ENCODE measurements at regions not wholly inside any gene's neighbourhood (a gene's known extent, or its start where the extent isn't known, plus 50 kb on each side); places are given as distances from the start of the nearest gene placed in this dataset.

GRCh38 chr11:103587901-103588788 lies 448.3 kb upstream of the DDI1 start:
- peaks cover 22% of the 10 kb centered on the region for H3K4me1 Mint-ChIP-seq
- TF ChIP-seq, protein P1, sequence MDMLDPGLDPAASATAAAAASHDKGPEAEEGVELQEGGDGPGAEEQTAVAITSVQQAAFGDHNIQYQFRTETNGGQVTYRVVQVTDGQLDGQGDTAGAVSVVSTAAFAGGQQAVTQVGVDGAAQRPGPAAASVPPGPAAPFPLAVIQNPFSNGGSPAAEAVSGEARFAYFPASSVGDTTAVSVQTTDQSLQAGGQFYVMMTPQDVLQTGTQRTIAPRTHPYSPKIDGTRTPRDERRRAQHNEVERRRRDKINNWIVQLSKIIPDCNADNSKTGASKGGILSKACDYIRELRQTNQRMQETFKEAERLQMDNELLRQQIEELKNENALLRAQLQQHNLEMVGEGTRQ (CRISPR knock-in tag; IDR thresholded peaks at IDR 0.05): no peak
- no peak for TF ChIP-seq MXD4 (CRISPR knock-in tag; IDR thresholded peaks at IDR 0.05; ENCODE audit: borderline replicate concordance)
- TF ChIP-seq CBFB (CRISPR knock-in tag; IDR thresholded peaks at IDR 0.05; ENCODE audit: low read depth): no peak
- TF ChIP-seq ZNF232 (CRISPR knock-in tag; IDR thresholded peaks at IDR 0.05): no peak
- TF ChIP-seq E2F5 (CRISPR knock-in tag; IDR thresholded peaks at IDR 0.05): no peak
- TF ChIP-seq PREB (CRISPR knock-in tag; IDR thresholded peaks at IDR 0.05; ENCODE audit: borderline replicate concordance): no peak
- TF ChIP-seq NFYB (CRISPR knock-in tag; conservative IDR thresholded peaks at IDR 0.05; ENCODE audit: low read depth): no peak
- TF ChIP-seq, protein P2, sequence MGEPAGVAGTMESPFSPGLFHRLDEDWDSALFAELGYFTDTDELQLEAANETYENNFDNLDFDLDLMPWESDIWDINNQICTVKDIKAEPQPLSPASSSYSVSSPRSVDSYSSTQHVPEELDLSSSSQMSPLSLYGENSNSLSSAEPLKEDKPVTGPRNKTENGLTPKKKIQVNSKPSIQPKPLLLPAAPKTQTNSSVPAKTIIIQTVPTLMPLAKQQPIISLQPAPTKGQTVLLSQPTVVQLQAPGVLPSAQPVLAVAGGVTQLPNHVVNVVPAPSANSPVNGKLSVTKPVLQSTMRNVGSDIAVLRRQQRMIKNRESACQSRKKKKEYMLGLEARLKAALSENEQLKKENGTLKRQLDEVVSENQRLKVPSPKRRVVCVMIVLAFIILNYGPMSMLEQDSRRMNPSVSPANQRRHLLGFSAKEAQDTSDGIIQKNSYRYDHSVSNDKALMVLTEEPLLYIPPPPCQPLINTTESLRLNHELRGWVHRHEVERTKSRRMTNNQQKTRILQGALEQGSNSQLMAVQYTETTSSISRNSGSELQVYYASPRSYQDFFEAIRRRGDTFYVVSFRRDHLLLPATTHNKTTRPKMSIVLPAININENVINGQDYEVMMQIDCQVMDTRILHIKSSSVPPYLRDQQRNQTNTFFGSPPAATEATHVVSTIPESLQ (CRISPR knock-in tag; IDR thresholded peaks at IDR 0.05): no peak
- TF ChIP-seq, protein P3, sequence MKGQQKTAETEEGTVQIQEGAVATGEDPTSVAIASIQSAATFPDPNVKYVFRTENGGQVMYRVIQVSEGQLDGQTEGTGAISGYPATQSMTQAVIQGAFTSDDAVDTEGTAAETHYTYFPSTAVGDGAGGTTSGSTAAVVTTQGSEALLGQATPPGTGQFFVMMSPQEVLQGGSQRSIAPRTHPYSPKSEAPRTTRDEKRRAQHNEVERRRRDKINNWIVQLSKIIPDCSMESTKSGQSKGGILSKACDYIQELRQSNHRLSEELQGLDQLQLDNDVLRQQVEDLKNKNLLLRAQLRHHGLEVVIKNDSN (CRISPR knock-in tag; IDR thresholded peaks at IDR 0.05): no peak
- TF ChIP-seq SOX15 (CRISPR knock-in tag; IDR thresholded peaks at IDR 0.05): no peak
- TF ChIP-seq ZNF532 (CRISPR knock-in tag; IDR thresholded peaks at IDR 0.05; ENCODE audit: borderline replicate concordance): no peak
- no peak for TF ChIP-seq MAX (CRISPR knock-in tag; IDR thresholded peaks at IDR 0.05)
- TF ChIP-seq ZNF121 (CRISPR knock-in tag; IDR thresholded peaks at IDR 0.05): no peak
- no peaks in the 10 kb centered on the region for H3K36me3 Mint-ChIP-seq
- CTCF ChIA-PET: no interaction called here
- peaks cover 14% of the 10 kb centered on the region; the same call in 1 of the 2 replicates for H3K9me3 Mint-ChIP-seq
- DNase-seq (ENCODE audit: low spot score) (no peak), ATAC-seq (no peak)
- POLR2A ChIA-PET: no interaction called here
- no peak overlapping the region for H3K27ac Mint-ChIP-seq
- H3K27me3 Mint-ChIP-seq (ENCODE audit: low read depth): no peaks in the 10 kb centered on the region
- no peak overlapping the region for H3K4me3 Mint-ChIP-seq

DNA sequence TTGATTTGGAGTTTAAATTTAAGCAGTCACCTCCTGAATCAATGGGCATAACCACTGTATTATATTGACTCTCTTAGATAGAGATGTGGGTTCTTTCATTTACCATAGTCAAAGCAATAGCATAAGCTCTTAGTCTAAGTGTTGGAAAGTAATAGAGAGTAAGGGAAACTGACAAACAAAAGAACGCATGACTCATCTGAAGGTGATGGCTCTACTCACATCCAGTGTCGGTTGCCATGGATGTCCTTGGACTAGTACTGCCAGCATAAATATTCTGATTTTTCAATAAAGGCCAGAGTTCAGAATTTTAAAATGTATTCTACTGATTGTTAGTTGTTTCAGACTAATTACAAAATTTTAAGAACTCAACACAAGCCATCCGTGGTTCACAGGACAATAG lies 444.9 kb upstream of the DDI1 start:
- Mint-ChIP-seq H3K27ac (no peak overlapping the region), H3K27me3 (ENCODE audit: low read depth) (no peaks in the 10 kb centered on the region), H3K36me3 (no peaks in the 10 kb centered on the region; the same call in 1 of the 2 replicates), H3K4me3 (no peak overlapping the region), H3K9me3 (peaks cover 26% of the 10 kb centered on the region), H3K4me1 (peaks cover 15% of the 10 kb centered on the region)
- DNase-seq (ENCODE audit: low spot score) (no peak), ATAC-seq (no peak)
- POLR2A ChIA-PET: no interaction called here
- CTCF ChIA-PET: interaction anchor here (1.0 kb wide), 1 partner anchor 18 kb away, joined by 3 read pairs; no protein-coding TSS in a partner anchor
- TF ChIP-seq CBFB (CRISPR knock-in tag; IDR thresholded peaks at IDR 0.05; ENCODE audit: low read depth) (no peak), ZNF263 (CRISPR knock-in tag; IDR thresholded peaks at IDR 0.05; ENCODE audit: low read depth) (no peak), ZNF396 (CRISPR knock-in tag; IDR thresholded peaks at IDR 0.05; ENCODE audit: borderline replicate concordance) (no peak), ZNF416 (CRISPR knock-in tag; IDR thresholded peaks at IDR 0.05) (no peak), JUN (CRISPR knock-in tag; IDR thresholded peaks at IDR 0.05) (no peak), NFATC4 (CRISPR knock-in tag; IDR thresholded peaks at IDR 0.05) (no peak)
- TF ChIP-seq, protein P4, sequence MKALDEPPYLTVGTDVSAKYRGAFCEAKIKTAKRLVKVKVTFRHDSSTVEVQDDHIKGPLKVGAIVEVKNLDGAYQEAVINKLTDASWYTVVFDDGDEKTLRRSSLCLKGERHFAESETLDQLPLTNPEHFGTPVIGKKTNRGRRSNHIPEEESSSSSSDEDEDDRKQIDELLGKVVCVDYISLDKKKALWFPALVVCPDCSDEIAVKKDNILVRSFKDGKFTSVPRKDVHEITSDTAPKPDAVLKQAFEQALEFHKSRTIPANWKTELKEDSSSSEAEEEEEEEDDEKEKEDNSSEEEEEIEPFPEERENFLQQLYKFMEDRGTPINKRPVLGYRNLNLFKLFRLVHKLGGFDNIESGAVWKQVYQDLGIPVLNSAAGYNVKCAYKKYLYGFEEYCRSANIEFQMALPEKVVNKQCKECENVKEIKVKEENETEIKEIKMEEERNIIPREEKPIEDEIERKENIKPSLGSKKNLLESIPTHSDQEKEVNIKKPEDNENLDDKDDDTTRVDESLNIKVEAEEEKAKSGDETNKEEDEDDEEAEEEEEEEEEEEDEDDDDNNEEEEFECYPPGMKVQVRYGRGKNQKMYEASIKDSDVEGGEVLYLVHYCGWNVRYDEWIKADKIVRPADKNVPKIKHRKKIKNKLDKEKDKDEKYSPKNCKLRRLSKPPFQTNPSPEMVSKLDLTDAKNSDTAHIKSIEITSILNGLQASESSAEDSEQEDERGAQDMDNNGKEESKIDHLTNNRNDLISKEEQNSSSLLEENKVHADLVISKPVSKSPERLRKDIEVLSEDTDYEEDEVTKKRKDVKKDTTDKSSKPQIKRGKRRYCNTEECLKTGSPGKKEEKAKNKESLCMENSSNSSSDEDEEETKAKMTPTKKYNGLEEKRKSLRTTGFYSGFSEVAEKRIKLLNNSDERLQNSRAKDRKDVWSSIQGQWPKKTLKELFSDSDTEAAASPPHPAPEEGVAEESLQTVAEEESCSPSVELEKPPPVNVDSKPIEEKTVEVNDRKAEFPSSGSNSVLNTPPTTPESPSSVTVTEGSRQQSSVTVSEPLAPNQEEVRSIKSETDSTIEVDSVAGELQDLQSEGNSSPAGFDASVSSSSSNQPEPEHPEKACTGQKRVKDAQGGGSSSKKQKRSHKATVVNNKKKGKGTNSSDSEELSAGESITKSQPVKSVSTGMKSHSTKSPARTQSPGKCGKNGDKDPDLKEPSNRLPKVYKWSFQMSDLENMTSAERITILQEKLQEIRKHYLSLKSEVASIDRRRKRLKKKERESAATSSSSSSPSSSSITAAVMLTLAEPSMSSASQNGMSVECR (CRISPR knock-in tag; IDR thresholded peaks at IDR 0.05; ENCODE audit: borderline replicate concordance): no peak
